Naive B cell (primary cell): ENCODE measurements at regions not wholly inside any gene's neighbourhood (a gene's known extent, or its start where the extent isn't known, plus 50 kb on each side); places are given as distances from the start of the nearest gene placed in this dataset.

ENCODE experiments used
- ATAC-seq, 2 donors: fragments of 150-1000 bp; cut with Tn5 transposase; 2 replicates each; pipeline ENCODE4 v1.10.0; 2021; ENCODE audit warnings: low read depth in 2 of 2, mild to moderate bottlenecking in 2 of 2, moderate library complexity in 2 of 2
- DNase-seq: peaks from one replicate; pipeline ENCODE4 v3.0.0; 2022
- H3K27ac Mint-ChIP-seq, 6 donors: one replicate each; pipeline ENCODE4 v1.8.0; 2020 to 2022; ENCODE audit warnings: mild to moderate bottlenecking in 6 of 6, mixed read lengths in 6 of 6, moderate library complexity in 5 of 6, inconsistent platforms in 2 of 6
- H3K27me3 Mint-ChIP-seq, 3 donors: one replicate each; pipeline ENCODE4 v1.8.0; 2021 to 2022; ENCODE audit warnings: mixed read lengths in 3 of 3, mild to moderate bottlenecking in 1 of 3
- H3K36me3 Mint-ChIP-seq, 2 donors: one replicate each; pipeline ENCODE4 v1.8.0; 2020 to 2022; ENCODE audit warnings: mixed read lengths in 2 of 2, inconsistent platforms in 1 of 2, mild to moderate bottlenecking in 1 of 2
- H3K4me1 Mint-ChIP-seq, 3 donors: one replicate each; pipeline ENCODE4 v1.8.0; 2020 to 2022; ENCODE audit warnings: mixed read lengths in 3 of 3, inconsistent platforms in 1 of 3, mild to moderate bottlenecking in 1 of 3, moderate library complexity in 1 of 3
- H3K4me3 Mint-ChIP-seq, 8 donors: one replicate each; pipeline ENCODE4 v1.8.0; 2020 to 2022; ENCODE audit warnings: mild to moderate bottlenecking in 8 of 8, mixed read lengths in 8 of 8, moderate library complexity in 8 of 8, inconsistent platforms in 2 of 8
- H3K9me3 Mint-ChIP-seq, 7 donors: one replicate each; pipeline ENCODE4 v1.8.0; 2020 to 2022; ENCODE audit warnings: mixed read lengths in 7 of 7, mild to moderate bottlenecking in 5 of 7, inconsistent platforms in 2 of 7, moderate library complexity in 1 of 7

DNA sequence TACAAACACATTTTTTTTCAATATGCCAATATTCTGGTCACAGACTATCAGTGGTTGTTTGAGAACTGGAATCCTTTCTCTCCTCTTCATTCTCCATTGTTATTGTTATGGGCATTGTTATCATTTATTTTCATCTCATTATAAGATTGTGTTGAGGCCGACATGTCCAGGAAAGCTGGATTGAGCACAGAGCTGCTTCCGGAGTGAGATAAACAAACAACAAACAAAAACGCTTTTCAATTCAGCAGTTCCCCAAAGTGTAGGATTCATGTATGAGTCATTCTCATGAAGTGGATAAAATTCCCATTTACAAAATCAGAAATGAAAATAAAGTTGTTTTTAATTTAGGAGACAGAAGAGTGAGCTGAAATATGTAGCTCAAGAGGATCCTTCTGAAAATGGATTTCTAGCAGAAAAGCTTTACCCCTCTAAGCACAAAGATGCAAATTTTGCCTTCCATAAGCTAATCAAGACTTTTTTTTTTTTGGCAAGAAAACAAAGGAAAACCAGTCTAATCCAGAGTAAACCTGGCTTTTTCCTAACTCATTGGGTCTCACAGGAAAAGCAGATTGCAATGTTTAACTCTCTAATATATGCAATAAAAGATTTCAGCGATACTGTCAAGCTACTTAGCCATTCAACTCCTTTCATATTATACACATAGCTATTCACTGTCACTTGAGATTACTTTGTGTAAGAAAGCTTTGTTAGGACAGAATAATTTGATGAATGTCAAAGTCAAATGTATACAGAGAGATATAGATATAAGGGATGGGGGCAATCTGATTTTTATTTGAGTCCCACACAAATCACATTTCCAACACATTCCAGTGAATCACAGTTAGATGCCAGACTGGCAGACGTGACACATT, 1441.7 kb upstream of the CELF4 start:
- Mint-ChIP-seq H3K36me3 (no peaks in the 10 kb centered on the region), H3K4me3 (no peak overlapping the region), H3K27ac (no peak overlapping the region), H3K9me3 (peaks cover 0 to 13% (median 8%) of the 10 kb centered on the region in 7 donors), H3K4me1 (no peaks in the 10 kb centered on the region), H3K27me3 (no peaks in the 10 kb centered on the region)
- DNase-seq (no peak), ATAC-seq (no peak)

- Mint-ChIP-seq H3K4me3 (no peak overlapping the region), H3K27me3 (no peaks in the 10 kb centered on the region), H3K4me1 (no peaks in the 10 kb centered on the region), H3K36me3 (no peaks in the 10 kb centered on the region), H3K9me3 (peaks cover 0 to 10% (median 4%) of the 10 kb centered on the region in 7 donors), H3K27ac (no peak overlapping the region)
- no peak for ATAC-seq
- DNase-seq: no peak
Measured at GRCh38 chr18:38996056-38996455, 1430.5 kb upstream of the CELF4 start.

GRCh38 chr18:38993342-38993741, 1427.7 kb upstream of the CELF4 start:
- Mint-ChIP-seq H3K27me3 (no peaks in the 10 kb centered on the region), H3K36me3 (no peaks in the 10 kb centered on the region)
- no peak for ATAC-seq

DNA sequence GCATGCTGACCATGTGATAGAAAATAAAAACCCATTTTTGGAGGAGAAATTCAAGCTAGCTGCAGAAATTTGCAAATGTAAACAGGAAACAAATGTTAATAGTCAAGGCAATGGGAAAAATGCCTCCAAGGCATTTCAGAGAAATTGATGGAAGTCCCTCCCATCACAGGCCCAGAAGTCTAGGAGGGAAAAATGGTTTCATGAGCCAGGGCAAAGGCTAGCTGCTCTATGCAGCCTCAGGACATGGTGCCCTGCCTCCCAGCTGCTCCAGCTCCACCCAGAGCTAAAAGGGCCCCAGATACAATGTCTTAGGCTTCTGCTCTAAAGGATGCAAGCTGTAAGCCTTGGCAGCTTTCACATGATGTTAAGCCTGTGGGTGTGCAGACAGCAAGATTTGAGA, 1419.4 kb upstream of the CELF4 start:
- H3K27me3 Mint-ChIP-seq: no peaks in the 10 kb centered on the region
- peaks cover 0 to 9% (median 8%) of the 10 kb centered on the region in 7 donors for H3K9me3 Mint-ChIP-seq
- DNase-seq (no peak), ATAC-seq (no peak)
- H3K4me3 Mint-ChIP-seq: no peak overlapping the region
- H3K27ac Mint-ChIP-seq: no peak overlapping the region
- no peaks in the 10 kb centered on the region for H3K4me1 Mint-ChIP-seq
- H3K36me3 Mint-ChIP-seq: no peaks in the 10 kb centered on the region

More at GRCh38 chr18:38993342-38993741, 1427.7 kb upstream of the CELF4 start:
- H3K27ac Mint-ChIP-seq: no peak overlapping the region
- DNase-seq: no peak
- no peaks in the 10 kb centered on the region for H3K4me1 Mint-ChIP-seq
- H3K4me3 Mint-ChIP-seq: no peak overlapping the region
- H3K9me3 Mint-ChIP-seq: peaks cover 0 to 14% (median 4%) of the 10 kb centered on the region in 7 donors

DNA sequence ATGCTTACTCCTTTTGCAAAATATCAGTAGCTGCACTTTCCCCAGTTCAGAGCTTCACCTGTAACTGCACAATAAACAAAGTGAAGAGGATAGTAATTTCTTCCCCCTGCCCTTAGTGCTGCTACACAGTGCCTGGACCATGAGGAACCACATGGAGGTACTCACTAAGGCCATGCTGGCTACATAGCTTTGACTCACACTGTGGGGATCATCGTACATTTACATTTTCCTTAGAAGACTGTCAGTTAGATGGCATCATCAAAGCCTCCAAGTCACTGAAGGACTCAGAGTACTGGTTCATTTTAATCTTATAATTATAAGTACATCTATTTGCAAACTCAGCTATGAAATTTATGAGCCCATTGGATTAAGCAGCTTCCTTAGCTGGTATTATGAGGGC, 1416.5 kb upstream of the CELF4 start:
- Mint-ChIP-seq H3K4me1 (no peaks in the 10 kb centered on the region), H3K4me3 (no peak overlapping the region), H3K27ac (no peak overlapping the region), H3K27me3 (no peaks in the 10 kb centered on the region), H3K36me3 (no peaks in the 10 kb centered on the region), H3K9me3 (peaks cover 0 to 8% (median 6%) of the 10 kb centered on the region in 7 donors)
- ATAC-seq (no peak), DNase-seq (no peak)

GRCh38 chr18:38981389-38981788, 1415.8 kb upstream of the CELF4 start:
- Mint-ChIP-seq H3K27me3 (no peaks in the 10 kb centered on the region), H3K36me3 (no peaks in the 10 kb centered on the region), H3K4me3 (no peak overlapping the region), H3K4me1 (no peaks in the 10 kb centered on the region), H3K27ac (no peak overlapping the region), H3K9me3 (peaks cover 0 to 8% (median 6%) of the 10 kb centered on the region in 7 donors)
- DNase-seq: no peak
- ATAC-seq: no peak

GRCh38 chr18:38980420-38980819, 1414.8 kb upstream of the CELF4 start:
- Mint-ChIP-seq H3K27me3 (no peaks in the 10 kb centered on the region), H3K27ac (no peak overlapping the region), H3K36me3 (no peaks in the 10 kb centered on the region)

GRCh38 chr18:38972571-38972970, 1407.0 kb upstream of the CELF4 start:
- ATAC-seq: no peak
- H3K4me1 Mint-ChIP-seq: no peaks in the 10 kb centered on the region
- DNase-seq: no peak
- no peak overlapping the region for H3K4me3 Mint-ChIP-seq
- H3K9me3 Mint-ChIP-seq: peaks cover 0 to 8% (median 3%) of the 10 kb centered on the region in 7 donors
- no peaks in the 10 kb centered on the region for H3K27me3 Mint-ChIP-seq
- no peaks in the 10 kb centered on the region for H3K36me3 Mint-ChIP-seq
- no peak overlapping the region for H3K27ac Mint-ChIP-seq

More at GRCh38 chr18:38980420-38980819, 1414.8 kb upstream of the CELF4 start:
- ATAC-seq (no peak), DNase-seq (no peak)
- Mint-ChIP-seq H3K4me3 (no peak overlapping the region), H3K9me3 (peaks cover 0 to 8% (median 6%) of the 10 kb centered on the region in 7 donors), H3K4me1 (no peaks in the 10 kb centered on the region)

- ATAC-seq: no peak
Measured at GRCh38 chr18:38971881-38972280, 1406.3 kb upstream of the CELF4 start.

GRCh38 chr18:38966841-38967240, 1401.2 kb upstream of the CELF4 start:
- Mint-ChIP-seq H3K4me3 (no peak overlapping the region), H3K36me3 (no peaks in the 10 kb centered on the region), H3K27ac (no peak overlapping the region), H3K27me3 (no peaks in the 10 kb centered on the region), H3K4me1 (no peaks in the 10 kb centered on the region), H3K9me3 (peaks cover 0 to 3% (median under 1%) of the 10 kb centered on the region in 7 donors)
- no peak for ATAC-seq
- DNase-seq: no peak

More at GRCh38 chr18:38971881-38972280, 1406.3 kb upstream of the CELF4 start:
- peaks cover 0 to 8% (median 3%) of the 10 kb centered on the region in 7 donors for H3K9me3 Mint-ChIP-seq
- no peak overlapping the region for H3K27ac Mint-ChIP-seq
- no peaks in the 10 kb centered on the region for H3K4me1 Mint-ChIP-seq
- no peaks in the 10 kb centered on the region for H3K27me3 Mint-ChIP-seq
- no peak overlapping the region for H3K4me3 Mint-ChIP-seq
- no peak for DNase-seq
- H3K36me3 Mint-ChIP-seq: no peaks in the 10 kb centered on the region

GRCh38 chr18:38963943-38964660, 1398.5 kb upstream of the CELF4 start:
- Mint-ChIP-seq H3K4me1 (no peaks in the 10 kb centered on the region), H3K27me3 (no peaks in the 10 kb centered on the region), H3K27ac (no peak overlapping the region), H3K4me3 (no peak overlapping the region), H3K36me3 (no peaks in the 10 kb centered on the region), H3K9me3 (peaks cover 0 to 3% (median 0%) of the 10 kb centered on the region in 7 donors)
- no peak for DNase-seq
- ATAC-seq: no peak

DNA sequence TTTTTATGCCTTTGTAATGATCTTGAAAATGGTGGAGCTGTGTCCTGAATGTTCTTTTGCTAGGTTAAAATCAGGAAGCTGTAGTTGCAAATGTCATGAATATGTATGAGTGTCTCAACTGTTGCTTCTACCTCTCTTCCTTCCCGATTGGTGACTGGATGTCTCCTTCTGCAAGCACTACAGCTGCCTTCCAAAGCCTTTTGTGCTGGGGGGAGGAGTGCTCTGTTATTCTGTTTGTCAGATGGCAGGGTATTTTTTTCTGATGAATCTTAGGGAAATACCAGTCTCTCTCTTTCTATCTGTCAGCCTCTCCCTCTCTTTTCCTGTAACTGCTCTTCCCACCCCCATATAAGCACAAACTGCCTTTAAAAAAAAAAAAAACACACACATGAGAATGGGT, 1396.3 kb upstream of the CELF4 start:
- Mint-ChIP-seq H3K9me3 (peaks cover 0 to 3% (median 0%) of the 10 kb centered on the region in 7 donors), H3K4me3 (no peak overlapping the region)
- no peak for ATAC-seq

DNA sequence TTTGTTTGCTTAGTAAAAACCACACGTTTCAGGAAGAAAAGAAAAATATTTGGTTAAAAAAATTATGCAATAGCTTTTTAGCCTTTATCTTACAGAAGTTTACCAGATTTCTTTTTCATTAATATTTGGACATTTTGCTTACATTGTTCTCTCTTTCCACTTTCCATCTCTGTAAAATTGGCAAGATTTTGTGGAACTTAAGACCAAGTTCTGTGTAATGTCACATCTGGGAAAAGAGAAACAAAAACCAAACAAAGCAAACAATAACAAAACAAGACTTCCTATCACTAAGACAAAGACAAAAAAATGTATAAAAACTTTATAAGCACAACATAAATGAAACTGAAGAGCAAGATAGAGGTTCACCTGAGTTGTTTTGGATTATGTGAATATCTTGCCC, 1392.1 kb upstream of the CELF4 start:
- Mint-ChIP-seq H3K4me1 (no peaks in the 10 kb centered on the region), H3K9me3 (no peaks in the 10 kb centered on the region), H3K36me3 (no peaks in the 10 kb centered on the region), H3K27ac (no peak overlapping the region), H3K27me3 (no peaks in the 10 kb centered on the region), H3K4me3 (no peak overlapping the region)
- ATAC-seq: no peak
- DNase-seq: no peak

More for the DNA sequence above, 1396.3 kb upstream of the CELF4 start:
- no peak for DNase-seq
- H3K27me3 Mint-ChIP-seq: no peaks in the 10 kb centered on the region
- H3K36me3 Mint-ChIP-seq: no peaks in the 10 kb centered on the region
- no peaks in the 10 kb centered on the region for H3K4me1 Mint-ChIP-seq
- H3K27ac Mint-ChIP-seq: no peak overlapping the region

- Mint-ChIP-seq H3K36me3 (no peaks in the 10 kb centered on the region), H3K27me3 (no peaks in the 10 kb centered on the region), H3K4me3 (no peak overlapping the region), H3K9me3 (peaks cover 0 to under 1% (median 0%) of the 10 kb centered on the region in 7 donors), H3K27ac (no peak overlapping the region), H3K4me1 (no peaks in the 10 kb centered on the region)
- ATAC-seq (no peak), DNase-seq (no peak)
Measured at GRCh38 chr18:38956068-38956467, 1390.5 kb upstream of the CELF4 start.
